GM23248 (cell line): ENCODE measurements at regions not wholly inside any gene's neighbourhood (a gene's known extent, or its start where the extent isn't known, plus 50 kb on each side); places are given as distances from the start of the nearest gene placed in this dataset.

Experiments used
- DNase-seq: peaks from one replicate; pipeline ENCODE4 v3.0.0-alpha.2; 2015
- H2AFZ ChIP-seq: fragments of 200-600 bp; sonication (generic); 2 replicates; pipeline ENCODE4 v1.6.1; 2016; ENCODE audit warnings: antibody characterized with exemption
- H3F3A ChIP-seq: fragments of 200-600 bp; sonication (generic); 2 replicates; pipeline ENCODE4 v1.6.1; 2016; ENCODE audit warnings: mild to moderate bottlenecking, antibody characterized with exemption, mixed run types; ENCODE audit not compliant: insufficient read depth
- H3K27ac ChIP-seq: fragments of 200-600 bp; sonication (generic); 2 replicates; pipeline ENCODE4 v1.5.1; 2016; ENCODE audit warnings: mild to moderate bottlenecking
- H3K27me3 ChIP-seq: fragments of 200-600 bp; sonication (generic); replicated peaks from 2 replicates; pipeline ENCODE4 v1.6.1; 2016; ENCODE audit warnings: mild to moderate bottlenecking; ENCODE audit not compliant: insufficient read depth
- H3K36me3 ChIP-seq: fragments of 200-600 bp; sonication (generic); 2 replicates; pipeline ENCODE4 v1.6.1; 2016; ENCODE audit warnings: low read depth, mild to moderate bottlenecking
- H3K4me1 ChIP-seq: fragments of 200-600 bp; sonication (generic); 2 replicates; pipeline ENCODE4 v1.6.1; 2016; ENCODE audit warnings: mild to moderate bottlenecking; ENCODE audit not compliant: insufficient read depth
- H3K4me2 ChIP-seq: fragments of 200-600 bp; sonication (generic); one replicate; pipeline ENCODE4 v1.6.1; 2016; ENCODE audit warnings: mild to moderate bottlenecking; ENCODE audit not compliant: unreplicated experiment
- H3K4me3 ChIP-seq: fragments of 200-600 bp; sonication (generic); 2 replicates; pipeline ENCODE4 v1.5.1; 2016; ENCODE audit warnings: mild to moderate bottlenecking
- H3K79me2 ChIP-seq: fragments of 200-600 bp; sonication (generic); 2 replicates; pipeline ENCODE4 v1.6.1; 2016; ENCODE audit warnings: mild to moderate bottlenecking; ENCODE audit not compliant: insufficient read depth
- H3K9ac ChIP-seq: fragments of 200-600 bp; sonication (generic); 2 replicates; pipeline ENCODE4 v1.6.1; 2016; ENCODE audit warnings: mild to moderate bottlenecking
- H3K9me2 ChIP-seq: fragments of 200-600 bp; sonication (generic); 2 replicates; pipeline ENCODE4 v1.6.1; 2016; ENCODE audit warnings: mixed run types, mild to moderate bottlenecking, moderate library complexity; ENCODE audit not compliant: insufficient read depth
- H3K9me3 ChIP-seq: fragments of 200-600 bp; sonication (generic); one replicate; pipeline ENCODE4 v1.6.1; 2017; ENCODE audit warnings: low read depth
- H4K20me1 ChIP-seq: fragments of 200-600 bp; sonication (generic); 2 replicates; pipeline ENCODE4 v1.6.0; 2016; ENCODE audit not compliant: insufficient read depth
- EZH2 ChIP-seq: fragments of 200-600 bp; sonication (generic); IDR thresholded peaks from 2 replicates; pipeline ENCODE4 v1.6.1; 2018; ENCODE audit warnings: antibody characterized with exemption, mild to moderate bottlenecking; ENCODE audit not compliant: insufficient read depth, poor library complexity, severe bottlenecking
- EZH2phosphoT487 ChIP-seq: fragments of 200-600 bp; sonication (generic); IDR thresholded peaks from 2 replicates; pipeline ENCODE4 v1.6.1; 2018; ENCODE audit warnings: antibody characterized with exemption, moderate library complexity, mild to moderate bottlenecking, low read depth; ENCODE audit not compliant: insufficient read depth
- WGBS, 2 experiments: methylation state at CpG; one replicate each; pipeline ENCODE4 v1.1.6; 2015 to 2017; ENCODE audit warnings: low lambda C conversion rate in 2 of 2, low coverage in 1 of 2; ENCODE audit errors: missing lambda C conversion rate in 2 of 2; 5-methylcytosine and 5-hydroxymethylcytosine counted together
- in situ Hi-C: fragments of 300-500 bp; cut with MboI; formaldehyde crosslinking; loops from 2 replicates; pipeline ENCODE4 v1.15.0; 2020

- Histone ChIP-seq H3K36me3 (no peaks in the 10 kb centered on the region), H3K9ac (no peak overlapping the region), H3K9me3 (no peaks in the 10 kb centered on the region), H2AFZ (no peak overlapping the region), H3K4me1 (no peaks in the 10 kb centered on the region), H3K27me3 (no peaks in the 10 kb centered on the region), H3F3A (no peaks in the 10 kb centered on the region), H3K4me3 (no peak overlapping the region), H3K79me2 (no peaks in the 10 kb centered on the region), H3K9me2 (no peaks in the 10 kb centered on the region), H4K20me1 (no peaks in the 10 kb centered on the region), H3K4me2 (no peak overlapping the region), H3K27ac (no peak overlapping the region)
- in situ Hi-C loops = no loop called here
- WGBS, 2 experiments = 27 to 38% methylated on average over 2 of the region's 2 CpGs
- TF ChIP-seq EZH2 (no peak), EZH2phosphoT487 (no peak)
- no peak for DNase-seq
Measured at GRCh38 chr4:100848841-100849240, 331.0 kb upstream of the EMCN start.

GRCh38 chr4:100843910-100844309 lies 326.1 kb upstream of the EMCN start:
- no peak overlapping the region for H3K9ac ChIP-seq
- H2AFZ ChIP-seq = no peak overlapping the region
- in situ Hi-C loops = no loop called here
- H3K36me3 ChIP-seq = no peaks in the 10 kb centered on the region
- no peaks in the 10 kb centered on the region for H3K9me3 ChIP-seq
- TF ChIP-seq EZH2phosphoT487 (no peak), EZH2 (no peak)
- H3K4me2 ChIP-seq = no peak overlapping the region
- H3K9me2 ChIP-seq = no peaks in the 10 kb centered on the region
- H3K79me2 ChIP-seq = no peaks in the 10 kb centered on the region
- H4K20me1 ChIP-seq = no peaks in the 10 kb centered on the region
- peaks cover 3% of the 10 kb centered on the region; the same call in 1 of the 2 replicates for H3K4me1 ChIP-seq
- peak; percentile 20 for DNase-seq
- no peaks in the 10 kb centered on the region for H3K27me3 ChIP-seq
- no peak overlapping the region for H3K27ac ChIP-seq
- no peaks in the 10 kb centered on the region for H3F3A ChIP-seq
- no peak overlapping the region for H3K4me3 ChIP-seq

- in situ Hi-C loops = no loop called here
- Histone ChIP-seq H3K36me3 (no peaks in the 10 kb centered on the region), H3K27me3 (no peaks in the 10 kb centered on the region), H4K20me1 (no peaks in the 10 kb centered on the region), H3K4me3 (no peak overlapping the region), H3K79me2 (no peaks in the 10 kb centered on the region), H3K4me1 (peaks cover 3% of the 10 kb centered on the region; the same call in 1 of the 2 replicates), H3K9ac (no peak overlapping the region), H3F3A (no peaks in the 10 kb centered on the region), H3K9me3 (no peaks in the 10 kb centered on the region), H3K4me2 (no peak overlapping the region), H2AFZ (no peak overlapping the region), H3K9me2 (no peaks in the 10 kb centered on the region), H3K27ac (no peak overlapping the region)
- WGBS, 2 experiments = 91 to 100% methylated on average over 1 of the region's 1 CpG
- TF ChIP-seq EZH2phosphoT487 (no peak), EZH2 (no peak)
- DNase-seq = no peak
Measured at GRCh38 chr4:100842856-100843255, 325.0 kb upstream of the EMCN start.

- 68 to 78% methylated on average over 2 of the region's 2 CpGs for WGBS, 2 experiments
- H3K9me2 ChIP-seq = no peaks in the 10 kb centered on the region
- DNase-seq = peak; percentile 54
- no peaks in the 10 kb centered on the region for H3F3A ChIP-seq
- no peak overlapping the region for H3K4me3 ChIP-seq
- no peak overlapping the region for H3K9ac ChIP-seq
- no peaks in the 10 kb centered on the region for H3K36me3 ChIP-seq
- H2AFZ ChIP-seq = no peak overlapping the region
- in situ Hi-C loops = no loop called here
- no peaks in the 10 kb centered on the region for H4K20me1 ChIP-seq
- no peaks in the 10 kb centered on the region for H3K9me3 ChIP-seq
- no peak overlapping the region for H3K4me2 ChIP-seq
- H3K79me2 ChIP-seq = no peaks in the 10 kb centered on the region
- H3K4me1 ChIP-seq = peaks cover 3% of the 10 kb centered on the region; the same call in 1 of the 2 replicates
- no peaks in the 10 kb centered on the region for H3K27me3 ChIP-seq
- no peak overlapping the region for H3K27ac ChIP-seq
- TF ChIP-seq EZH2 = no peak
- TF ChIP-seq EZH2phosphoT487 = no peak
Measured at GRCh38 chr4:100841911-100842310, 324.1 kb upstream of the EMCN start.

GRCh38 chr4:100839712-100840111 lies 321.9 kb upstream of the EMCN start:
- WGBS, 2 experiments = 67% methylated on average over 2 of the region's 2 CpGs

More at GRCh38 chr4:100839712-100840111, 321.9 kb upstream of the EMCN start:
- Histone ChIP-seq H3K9me3 (no peaks in the 10 kb centered on the region), H3K4me1 (peaks cover 3% of the 10 kb centered on the region; the same call in 1 of the 2 replicates), H3K9me2 (no peaks in the 10 kb centered on the region), H3K27ac (no peak overlapping the region), H3K4me2 (no peak overlapping the region), H3F3A (no peaks in the 10 kb centered on the region), H2AFZ (no peak overlapping the region), H3K9ac (no peak overlapping the region), H3K36me3 (no peaks in the 10 kb centered on the region), H3K4me3 (no peak overlapping the region), H3K79me2 (no peaks in the 10 kb centered on the region), H4K20me1 (no peaks in the 10 kb centered on the region), H3K27me3 (no peaks in the 10 kb centered on the region)
- in situ Hi-C loops = no loop called here
- no peak for TF ChIP-seq EZH2
- no peak for TF ChIP-seq EZH2phosphoT487
- DNase-seq = no peak
